HG03095 (cell line): ENCODE measurements at regions not wholly inside any gene's neighbourhood (a gene's known extent, or its start where the extent isn't known, plus 50 kb on each side); places are given as distances from the start of the nearest gene placed in this dataset.

Experiments
- ATAC-seq: cut with Tn5 transposase; IDR thresholded peaks from one replicate; pipeline ENCODE4 v1.9.1; 2021; ENCODE audit warnings: moderate library complexity; ENCODE audit not compliant: unreplicated experiment

- ATAC-seq, result no peak
These were observed 209.6 kb downstream of the BUD13 start for GRCh38 chr11:116563028-116563711.

GRCh38 chr11:116560589-116560988 lies 212.2 kb downstream of the BUD13 start:
- ATAC-seq, result no peak

DNA sequence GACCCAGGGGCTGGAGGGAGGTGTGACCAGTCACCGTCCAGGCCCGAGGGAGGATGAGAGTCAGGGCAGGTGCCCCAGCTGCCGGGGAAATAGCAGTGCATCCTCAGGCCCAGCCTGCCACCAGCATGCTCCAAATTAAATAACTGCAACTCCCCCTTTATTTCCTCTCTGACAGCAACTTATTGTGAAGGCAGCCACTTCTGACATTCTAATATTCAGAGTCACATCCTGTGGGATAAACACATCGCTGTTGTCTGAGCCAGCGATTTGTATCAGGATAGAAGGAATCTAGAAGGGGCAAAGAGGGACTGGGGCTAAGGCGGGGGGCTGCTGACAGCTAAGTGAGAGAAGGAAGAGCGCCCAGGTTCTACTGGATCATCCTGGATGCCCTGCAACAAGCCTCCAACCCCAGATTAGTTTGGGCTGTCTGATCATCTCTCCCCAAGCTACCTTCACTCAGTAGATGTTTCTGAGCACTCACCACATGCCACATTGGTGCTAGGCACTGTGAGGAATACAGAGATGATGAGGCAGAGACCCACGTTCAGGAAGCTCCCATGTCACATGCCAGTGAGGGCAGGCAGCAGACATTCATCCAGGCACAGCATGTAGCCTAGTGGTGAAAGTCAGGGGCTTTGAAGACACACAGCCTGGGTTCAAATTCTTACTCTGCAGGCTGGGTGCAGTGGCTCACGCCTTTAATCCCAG lies 214.1 kb downstream of the BUD13 start:
- ATAC-seq, result no peak

GRCh38 chr11:116557282-116557681 lies 215.5 kb downstream of the BUD13 start:
- ATAC-seq, result no peak

DNA sequence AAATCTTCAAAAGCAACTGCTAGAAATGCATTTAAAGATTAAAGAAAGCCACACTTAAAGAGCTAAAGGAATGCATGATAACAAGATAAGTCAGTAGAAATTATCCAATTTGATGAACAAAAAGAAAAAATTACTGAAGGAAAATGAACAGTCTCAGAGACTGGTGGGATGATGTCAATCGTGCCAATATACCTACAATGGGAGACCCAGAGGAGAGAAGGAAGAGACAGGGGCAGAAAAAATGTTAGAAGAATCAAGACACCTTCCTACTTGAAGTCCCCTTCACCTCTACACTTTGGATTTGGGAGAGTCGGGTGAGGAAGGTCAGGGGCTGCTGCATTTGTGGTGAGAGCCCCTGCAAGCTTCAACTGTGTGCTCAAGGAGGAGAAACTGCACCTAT lies 216.3 kb downstream of the BUD13 start:
- no peak for ATAC-seq

GRCh38 chr11:116553482-116553881 lies 219.3 kb downstream of the BUD13 start:
- ATAC-seq, result no peak

DNA sequence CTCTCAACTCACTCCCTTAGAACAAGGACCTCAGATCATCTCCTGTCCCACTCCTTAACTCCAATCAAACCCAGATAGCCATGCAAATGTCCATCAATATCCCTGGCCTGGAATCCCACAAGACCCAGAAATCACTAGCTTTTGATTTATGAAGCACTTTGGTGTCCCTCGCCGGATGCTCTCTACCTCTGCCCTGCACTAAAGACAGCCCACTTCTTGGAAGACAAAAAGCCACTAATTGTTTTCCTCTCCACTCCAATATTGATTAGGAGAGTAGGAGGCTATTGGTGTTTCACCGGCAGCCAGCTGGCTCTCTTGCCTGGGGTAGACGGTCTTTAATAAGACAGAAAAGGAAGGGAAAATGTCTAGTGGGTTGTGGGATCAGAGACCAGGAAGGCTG lies 221.2 kb downstream of the BUD13 start:
- no peak for ATAC-seq

- no peak for ATAC-seq
These were observed 224.5 kb downstream of the BUD13 start for GRCh38 chr11:116548256-116548655.

DNA sequence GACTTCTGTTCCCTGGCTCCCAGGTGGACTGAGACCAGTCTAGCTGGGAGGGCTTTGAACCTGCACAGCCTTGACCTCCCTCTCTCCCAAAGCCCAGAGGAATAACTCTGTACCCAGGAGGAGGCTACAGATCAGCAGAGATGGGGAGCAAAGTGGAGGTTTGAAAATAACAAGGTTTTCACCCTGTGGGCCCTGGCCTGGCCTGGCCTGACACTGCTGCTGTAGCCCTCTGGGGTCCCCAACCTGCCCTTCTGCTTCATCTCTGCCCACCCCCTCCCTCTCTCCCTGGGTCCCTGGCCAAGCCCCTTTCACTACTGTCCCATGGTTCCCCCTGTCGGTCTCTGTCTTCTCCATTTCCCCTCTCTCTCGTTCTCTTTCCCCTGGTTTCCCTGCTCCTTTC lies 225.2 kb downstream of the BUD13 start:
- ATAC-seq, result no peak

- no peak for ATAC-seq
These were observed 226.9 kb downstream of the BUD13 start for GRCh38 chr11:116545912-116546311.

GRCh38 chr11:116544721-116545120 lies 228.1 kb downstream of the BUD13 start:
- no peak for ATAC-seq

GRCh38 chr11:116543911-116544475 lies 228.8 kb downstream of the BUD13 start:
- no peak for ATAC-seq

DNA sequence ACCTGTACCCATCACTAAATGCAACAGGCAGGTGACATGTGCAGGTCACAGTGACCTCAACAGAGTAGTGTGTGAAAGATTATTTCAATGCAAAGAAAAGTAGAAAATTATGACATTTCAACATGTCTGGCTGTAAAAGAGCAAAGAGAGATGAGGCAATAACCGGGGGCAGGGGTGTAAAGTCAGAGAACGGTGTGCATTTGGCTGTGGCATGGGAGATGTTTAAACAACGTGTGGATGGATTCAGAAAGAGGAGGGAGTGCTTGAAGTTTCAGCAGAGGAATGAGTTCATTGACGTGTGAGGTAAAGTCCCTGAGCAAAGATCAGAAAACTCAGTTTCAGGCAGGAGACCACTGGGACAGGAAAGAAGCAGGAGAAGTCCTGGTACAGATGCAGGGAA lies 229.7 kb downstream of the BUD13 start:
- ATAC-seq, result no peak

GRCh38 chr11:116542406-116542805 lies 230.4 kb downstream of the BUD13 start:
- ATAC-seq, result no peak

DNA sequence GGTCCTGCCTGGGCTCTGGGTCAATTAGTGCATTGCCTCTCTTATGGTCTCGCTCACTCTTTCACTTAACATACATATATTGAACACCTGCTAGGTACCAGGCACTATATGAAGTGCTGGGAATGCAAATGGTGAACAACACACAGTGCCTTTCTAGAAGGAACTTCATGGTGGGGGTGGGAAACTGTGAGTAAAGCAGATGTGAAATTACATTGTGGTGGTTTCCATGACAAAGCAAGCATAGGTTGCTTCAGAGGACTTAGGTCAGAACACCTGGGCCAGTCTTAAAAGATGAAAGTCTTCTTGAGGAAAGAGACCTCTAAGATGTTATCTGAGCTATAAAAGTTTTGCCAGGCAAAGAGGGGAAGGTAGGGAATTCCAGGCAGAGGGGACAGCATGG lies 231.3 kb downstream of the BUD13 start:
- no peak for ATAC-seq

DNA sequence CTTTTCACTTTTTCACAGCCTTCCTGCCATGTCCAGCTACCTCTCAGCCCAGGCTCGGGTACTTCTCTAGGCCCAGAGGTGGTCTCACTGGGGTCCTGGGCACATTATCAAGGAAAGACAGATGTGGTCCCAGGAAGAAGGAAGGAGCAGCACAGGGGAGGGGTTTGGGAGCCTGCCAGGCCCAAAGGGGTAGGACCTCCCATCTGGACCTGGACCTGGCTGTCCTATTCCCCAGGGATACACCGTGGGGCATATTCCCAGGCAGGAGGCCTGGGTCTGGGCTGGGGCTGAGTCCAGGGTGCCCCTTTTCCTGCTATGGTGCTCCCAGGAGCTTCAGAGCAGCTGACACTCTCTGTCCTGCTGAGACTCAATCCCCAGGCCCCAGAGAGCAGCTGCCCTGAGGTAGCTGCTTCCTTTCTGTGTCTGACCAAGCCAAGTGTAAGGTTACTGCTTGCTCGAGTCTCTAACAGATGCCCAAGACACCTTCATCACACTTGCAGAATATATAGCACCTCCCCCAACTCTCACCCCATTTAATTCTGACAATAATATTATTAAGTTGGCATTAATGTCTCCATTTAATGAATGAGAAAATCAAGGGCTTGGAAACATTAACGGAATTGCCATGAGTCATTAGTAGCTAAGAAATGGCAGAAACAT lies 232.0 kb downstream of the BUD13 start:
- no peak for ATAC-seq

GRCh38 chr11:116539836-116540418 lies 232.9 kb downstream of the BUD13 start:
- ATAC-seq, result no peak

DNA sequence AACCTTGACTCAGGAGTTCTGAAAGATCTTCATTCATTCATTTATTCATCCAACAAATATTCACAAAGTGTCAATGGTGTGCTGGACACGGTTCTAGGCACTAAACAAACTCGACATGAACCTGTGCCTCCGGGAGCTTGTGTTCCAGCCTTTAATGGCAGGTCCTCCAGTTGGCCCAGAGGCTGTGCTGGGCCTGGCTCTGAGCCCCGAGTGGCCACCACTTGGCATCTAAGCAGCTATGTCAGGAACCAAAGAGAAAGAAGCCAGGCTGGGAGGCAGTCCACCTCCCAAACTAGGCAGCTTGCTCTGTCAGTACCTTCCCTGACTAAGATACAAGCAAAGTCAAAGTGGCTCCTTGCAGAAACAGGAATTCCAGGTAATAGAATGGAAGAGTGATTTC lies 233.6 kb downstream of the BUD13 start:
- no peak for ATAC-seq

GRCh38 chr11:116538677-116539076 lies 234.1 kb downstream of the BUD13 start:
- ATAC-seq, result no peak

DNA sequence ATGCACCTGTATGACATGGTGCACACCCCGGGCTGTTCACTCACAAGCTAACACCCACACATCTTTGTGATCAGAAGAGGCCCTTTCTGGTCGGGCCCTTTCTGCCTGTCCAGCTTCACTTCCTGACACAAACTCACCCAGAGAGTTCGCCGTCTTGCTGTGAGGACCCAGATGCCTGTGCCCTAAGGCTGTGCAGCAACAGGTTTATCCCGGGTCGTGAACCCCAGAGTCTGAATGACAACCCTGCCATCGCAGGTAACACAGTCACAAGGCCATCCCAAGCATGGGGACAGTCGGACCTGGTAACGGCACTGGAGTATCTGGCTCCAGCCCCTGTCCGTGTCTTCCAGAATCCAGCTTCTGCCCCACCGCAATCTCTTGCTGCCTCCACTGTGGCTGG lies 235.1 kb downstream of the BUD13 start:
- ATAC-seq, result no peak

DNA sequence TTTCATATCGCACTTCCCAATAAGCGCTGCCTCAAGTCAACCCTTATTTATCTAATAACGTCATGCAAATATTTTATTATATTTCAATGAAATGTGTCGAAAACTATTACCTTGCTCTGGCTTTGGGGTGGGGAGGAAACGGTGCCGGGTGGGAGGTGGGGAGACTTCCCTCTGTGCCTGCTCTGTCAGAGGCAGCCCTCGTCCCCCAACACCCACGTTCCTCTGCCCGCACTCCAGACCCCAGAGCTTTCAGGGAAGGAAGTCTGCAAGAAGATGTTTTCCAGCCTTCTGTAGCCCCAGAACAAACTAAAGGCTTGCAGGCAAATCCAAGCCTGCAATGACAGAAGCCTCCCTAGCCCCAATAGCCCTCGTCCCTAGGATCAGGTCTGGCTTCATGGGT lies 235.7 kb downstream of the BUD13 start:
- ATAC-seq, result no peak

DNA sequence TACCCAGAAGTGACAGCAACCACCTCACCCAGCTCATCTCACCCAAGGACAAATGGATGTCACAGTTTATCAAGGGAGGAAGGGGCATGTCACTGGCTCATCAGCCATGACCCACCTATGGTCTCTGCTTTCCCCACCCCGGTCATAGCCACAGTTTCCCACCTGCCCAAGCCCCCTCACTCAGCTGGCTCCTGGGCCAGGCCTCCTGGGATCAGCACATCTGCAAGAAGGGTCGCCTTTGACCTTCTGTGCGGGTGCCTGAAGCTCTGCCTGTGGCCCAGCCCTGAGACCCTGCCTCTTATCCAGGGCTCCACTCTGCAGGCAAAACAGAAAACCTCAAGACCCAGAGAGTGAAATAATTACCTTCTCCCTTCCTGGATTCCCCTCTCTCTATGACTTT lies 236.4 kb downstream of the BUD13 start:
- ATAC-seq, result no peak
